Nephron progenitor cell (in vitro differentiated cells): ENCODE measurements at regions not wholly inside any gene's neighbourhood (a gene's known extent, or its start where the extent isn't known, plus 50 kb on each side); places are given as distances from the start of the nearest gene placed in this dataset.

Experiments used
- DNase-seq: peaks from one replicate; pipeline ENCODE4 v3.0.0; 2021
- H3K27ac Mint-ChIP-seq: 2 replicates; pipeline ENCODE4 v1.8.0; 2021; ENCODE audit warnings: mild to moderate bottlenecking, moderate library complexity, mixed read lengths
- H3K27me3 Mint-ChIP-seq: 2 replicates; pipeline ENCODE4 v1.8.0; 2021; ENCODE audit warnings: mild to moderate bottlenecking, low read depth, mixed read lengths; ENCODE audit not compliant: poor library complexity
- H3K36me3 Mint-ChIP-seq: 2 replicates; pipeline ENCODE4 v1.8.0; 2021; ENCODE audit warnings: low read depth, mixed read lengths
- H3K4me1 Mint-ChIP-seq: 2 replicates; pipeline ENCODE4 v1.8.0; 2021; ENCODE audit warnings: mixed read lengths
- H3K4me3 Mint-ChIP-seq: 2 replicates; pipeline ENCODE4 v1.8.0; 2021; ENCODE audit warnings: mild to moderate bottlenecking, moderate library complexity, mixed read lengths
- H3K9me3 Mint-ChIP-seq: 2 replicates; pipeline ENCODE4 v1.8.0; 2021; ENCODE audit warnings: mild to moderate bottlenecking, moderate library complexity, mixed read lengths
- CTCF ChIP-seq: fragments of 200-600 bp; sonication (generic); IDR thresholded peaks from 2 replicates; pipeline ENCODE4 v1.5.0; 2021; ENCODE audit warnings: antibody characterized with exemption

- peaks cover 9% of the 10 kb centered on the region for H3K27me3 Mint-ChIP-seq
- no peak overlapping the region for H3K27ac Mint-ChIP-seq
- no peak overlapping the region for H3K4me3 Mint-ChIP-seq
- peaks cover 33% of the 10 kb centered on the region for H3K9me3 Mint-ChIP-seq
- DNase-seq: no peak
- TF ChIP-seq CTCF: no peak
- H3K4me1 Mint-ChIP-seq: peaks cover 6% of the 10 kb centered on the region
- peaks cover 20% of the 10 kb centered on the region for H3K36me3 Mint-ChIP-seq
Measured at GRCh38 chr6:156334966-156335365, 442.2 kb upstream of the ARID1B start.

- no peak for DNase-seq
- Mint-ChIP-seq H3K4me1 (no peaks in the 10 kb centered on the region), H3K4me3 (no peak overlapping the region), H3K36me3 (no peaks in the 10 kb centered on the region), H3K27me3 (peaks cover 8% of the 10 kb centered on the region), H3K27ac (no peak overlapping the region), H3K9me3 (peaks cover 12% of the 10 kb centered on the region)
- no peak for TF ChIP-seq CTCF
Measured at GRCh38 chr6:156319707-156320106, 457.5 kb upstream of the ARID1B start.

- no peaks in the 10 kb centered on the region for H3K9me3 Mint-ChIP-seq
Measured at GRCh38 chr6:156316583-156317125, 460.5 kb upstream of the ARID1B start.

GRCh38 chr6:156315146-156315545 is 462.0 kb upstream of the ARID1B start:
- H3K4me3 Mint-ChIP-seq: no peak overlapping the region
- no peak for DNase-seq
- no peak overlapping the region for H3K27ac Mint-ChIP-seq
- no peaks in the 10 kb centered on the region for H3K36me3 Mint-ChIP-seq
- no peaks in the 10 kb centered on the region for H3K9me3 Mint-ChIP-seq
- TF ChIP-seq CTCF: no peak
- H3K4me1 Mint-ChIP-seq: no peaks in the 10 kb centered on the region
- H3K27me3 Mint-ChIP-seq: peaks cover 9% of the 10 kb centered on the region

More at GRCh38 chr6:156316583-156317125, 460.5 kb upstream of the ARID1B start:
- no peak for TF ChIP-seq CTCF
- no peak for DNase-seq
- peaks cover 9% of the 10 kb centered on the region for H3K27me3 Mint-ChIP-seq
- H3K4me3 Mint-ChIP-seq: no peak overlapping the region
- H3K4me1 Mint-ChIP-seq: no peaks in the 10 kb centered on the region
- no peaks in the 10 kb centered on the region for H3K36me3 Mint-ChIP-seq
- H3K27ac Mint-ChIP-seq: no peak overlapping the region

- H3K27ac Mint-ChIP-seq: no peak overlapping the region
- DNase-seq: no peak
- no peaks in the 10 kb centered on the region for H3K9me3 Mint-ChIP-seq
- H3K36me3 Mint-ChIP-seq: no peaks in the 10 kb centered on the region
- H3K4me1 Mint-ChIP-seq: no peaks in the 10 kb centered on the region
- no peak overlapping the region for H3K4me3 Mint-ChIP-seq
- no peak for TF ChIP-seq CTCF
- H3K27me3 Mint-ChIP-seq: peaks cover 9% of the 10 kb centered on the region
Measured at GRCh38 chr6:156313037-156313436, 464.1 kb upstream of the ARID1B start.

- Mint-ChIP-seq H3K9me3 (no peaks in the 10 kb centered on the region), H3K4me3 (no peak overlapping the region), H3K27ac (no peak overlapping the region), H3K27me3 (peaks cover 5% of the 10 kb centered on the region), H3K4me1 (no peaks in the 10 kb centered on the region), H3K36me3 (no peaks in the 10 kb centered on the region)
- no peak for DNase-seq
- no peak for TF ChIP-seq CTCF
Measured at GRCh38 chr6:156311291-156311690, 465.9 kb upstream of the ARID1B start.
